ENCODE measurements at regions not wholly inside any gene's neighbourhood (a gene's known extent, or its start where the extent isn't known, plus 50 kb on each side); places are given as distances from the start of the nearest gene placed in this dataset.

DNA sequence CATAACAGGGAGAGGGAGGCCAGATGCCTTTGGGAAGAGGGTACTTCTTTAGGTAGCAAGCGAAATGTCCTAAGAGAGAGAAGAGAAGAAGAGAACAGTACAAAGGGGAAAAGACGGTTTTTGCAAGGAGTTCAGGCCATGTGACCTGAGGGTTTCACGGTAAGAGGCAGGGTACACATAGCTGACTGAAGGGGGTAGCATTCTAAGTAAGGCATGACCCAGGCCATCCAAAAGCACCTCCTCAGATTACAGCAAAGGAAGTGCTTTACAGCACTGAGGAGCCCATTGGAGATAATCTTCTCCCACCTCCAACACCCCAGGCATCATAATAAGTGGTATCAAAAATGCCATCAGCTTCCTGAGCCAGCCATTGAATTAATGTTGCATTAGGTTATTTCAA lies 258.2 kb upstream of the NPY start:
- CTCF ChIA-PET = no interaction called here
- no peaks in the 10 kb centered on the region for H3K4me1 Mint-ChIP-seq
- no peak overlapping the region for H3K27ac Mint-ChIP-seq
- POLR2A ChIA-PET = no interaction called here
- DNase-seq (no peak), ATAC-seq (no peak)
- Histone ChIP-seq H3K9me3 (ENCODE audit: control insufficient read depth in 2 of 3, low read length in 3 of 3) (no peaks in the 10 kb centered on the region), H3K36me3 (ENCODE audit: control insufficient read depth in 2 of 3, insufficient read depth in 3 of 3, low read length in 3 of 3) (no peaks in the 10 kb centered on the region), H3K27me3 (ENCODE audit: control insufficient read depth in 2 of 2, insufficient read depth in 2 of 2, low read length in 2 of 2) (no peaks in the 10 kb centered on the region), H3K27ac (ENCODE audit: low read depth, low read length) (no peak overlapping the region), H3K4me1 (ENCODE audit: control insufficient read depth in 2 of 2, insufficient read depth in 2 of 2, low read length in 2 of 2) (no peaks in the 10 kb centered on the region), H3K4me3 (ENCODE audit: low read length) (no peak overlapping the region)
- intact Hi-C loops (cut with micrococcal nuclease) = no loop called here
- H3K4me3 Mint-ChIP-seq = no peak overlapping the region
- no peaks in the 10 kb centered on the region for H3K36me3 Mint-ChIP-seq
- peaks cover 2 to 10% (median 6%) of the 10 kb centered on the region in 5 donors for H3K27me3 Mint-ChIP-seq
- no peaks in the 10 kb centered on the region for H3K9me3 Mint-ChIP-seq

DNA sequence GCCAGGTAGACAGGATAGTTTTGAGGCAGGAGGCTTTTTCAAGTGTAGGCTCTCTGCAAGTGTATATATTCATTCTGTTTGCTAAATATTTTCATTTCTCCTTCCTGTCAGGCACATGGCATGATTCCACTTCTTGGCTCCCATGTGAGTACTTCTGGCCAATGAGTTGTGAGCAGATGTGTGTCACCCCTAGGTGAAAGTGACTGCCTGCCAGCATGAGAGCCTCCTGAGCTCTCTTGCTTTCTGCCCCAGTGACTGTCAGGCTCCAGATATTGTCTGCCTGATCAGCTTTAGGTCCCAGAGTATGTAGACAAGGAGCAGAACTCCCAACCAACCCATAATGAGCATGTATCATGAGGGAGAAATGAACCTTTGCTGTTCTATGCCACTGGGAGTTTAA lies 257.6 kb upstream of the NPY start:
- no peak for ATAC-seq

DNA sequence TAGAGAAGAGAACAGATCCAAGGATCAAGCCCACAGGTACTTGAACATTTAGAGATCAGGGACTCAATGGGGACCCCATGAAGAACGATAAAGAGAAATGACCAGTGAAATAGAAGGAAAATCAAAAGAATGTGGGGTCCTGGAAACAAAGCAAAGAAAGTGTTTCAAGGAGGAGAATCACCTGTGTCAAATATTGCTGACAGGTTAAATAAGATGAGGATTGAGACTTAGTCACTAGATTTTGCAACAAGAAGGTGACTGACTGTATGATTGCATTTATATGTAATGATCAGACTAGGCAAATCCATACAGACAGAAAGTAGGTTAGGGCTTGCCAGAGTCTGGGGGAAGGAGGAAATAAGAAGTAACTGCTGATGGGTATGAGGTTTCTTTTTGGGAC lies 254.9 kb upstream of the NPY start:
- no peak overlapping the region for H3K27ac Mint-ChIP-seq
- intact Hi-C loops (cut with micrococcal nuclease) = no loop called here
- H3K9me3 Mint-ChIP-seq = no peaks in the 10 kb centered on the region
- Histone ChIP-seq H3K27me3 (ENCODE audit: control insufficient read depth in 2 of 2, insufficient read depth in 2 of 2, low read length in 2 of 2) (no peaks in the 10 kb centered on the region), H3K36me3 (ENCODE audit: control insufficient read depth in 2 of 3, insufficient read depth in 3 of 3, low read length in 3 of 3) (no peaks in the 10 kb centered on the region), H3K4me1 (ENCODE audit: control insufficient read depth in 2 of 2, insufficient read depth in 2 of 2, low read length in 2 of 2) (no peaks in the 10 kb centered on the region), H3K27ac (ENCODE audit: low read depth, low read length) (no peak overlapping the region), H3K9me3 (ENCODE audit: control insufficient read depth in 2 of 3, low read length in 3 of 3) (no peaks in the 10 kb centered on the region), H3K4me3 (ENCODE audit: low read length) (no peak overlapping the region)
- peaks cover 2 to 6% (median 5%) of the 10 kb centered on the region in 5 donors for H3K27me3 Mint-ChIP-seq
- H3K4me1 Mint-ChIP-seq = no peaks in the 10 kb centered on the region
- no peak overlapping the region for H3K4me3 Mint-ChIP-seq
- DNase-seq (no peak), ATAC-seq (no peak)
- ChIA-PET POLR2A (no interaction called here), CTCF (no interaction called here)
- no peaks in the 10 kb centered on the region for H3K36me3 Mint-ChIP-seq

More for the DNA sequence above, 257.6 kb upstream of the NPY start:
- ChIA-PET POLR2A (no interaction called here), CTCF (no interaction called here)
- no peaks in the 10 kb centered on the region for H3K4me1 Mint-ChIP-seq
- no peaks in the 10 kb centered on the region for H3K4me1 ChIP-seq (ENCODE audit: control insufficient read depth in 2 of 2, insufficient read depth in 2 of 2, low read length in 2 of 2)
- DNase-seq = no peak
- H3K27me3 Mint-ChIP-seq = peaks cover 2 to 9% (median 6%) of the 10 kb centered on the region in 5 donors
- no peak overlapping the region for H3K27ac Mint-ChIP-seq
- no peaks in the 10 kb centered on the region for H3K9me3 Mint-ChIP-seq
- H3K36me3 Mint-ChIP-seq = no peaks in the 10 kb centered on the region
- H3K36me3 ChIP-seq (ENCODE audit: control insufficient read depth in 2 of 3, insufficient read depth in 3 of 3, low read length in 3 of 3) = no peaks in the 10 kb centered on the region
- no peak overlapping the region for H3K4me3 ChIP-seq (ENCODE audit: low read length)
- H3K9me3 ChIP-seq (ENCODE audit: control insufficient read depth in 2 of 3, low read length in 3 of 3) = no peaks in the 10 kb centered on the region
- no peak overlapping the region for H3K4me3 Mint-ChIP-seq
- H3K27me3 ChIP-seq (ENCODE audit: control insufficient read depth in 2 of 2, insufficient read depth in 2 of 2, low read length in 2 of 2) = no peaks in the 10 kb centered on the region
- H3K27ac ChIP-seq (ENCODE audit: low read depth, low read length) = no peak overlapping the region
- intact Hi-C loops (cut with micrococcal nuclease) = no loop called here

DNA sequence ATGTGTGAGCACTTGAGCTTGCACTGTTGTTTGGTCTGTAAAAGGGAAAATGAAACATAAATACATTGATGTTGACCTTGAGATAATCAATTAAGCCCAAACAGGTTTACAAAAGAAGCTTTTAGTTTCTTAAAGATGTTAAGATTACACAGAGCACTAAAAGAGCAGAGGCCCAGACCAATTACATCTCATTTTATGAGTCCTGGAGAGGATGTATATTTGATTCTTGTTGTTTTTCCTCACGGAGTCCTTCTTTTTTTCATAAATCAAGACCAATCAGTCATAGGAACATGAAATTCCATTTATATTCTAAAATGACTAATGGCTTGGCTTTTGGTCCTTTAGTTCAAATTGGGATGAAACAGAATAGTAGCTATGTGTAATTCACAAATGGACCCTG lies 249.7 kb upstream of the NPY start:
- ATAC-seq = no peak
- Histone ChIP-seq H3K36me3 (ENCODE audit: control insufficient read depth in 2 of 3, insufficient read depth in 3 of 3, low read length in 3 of 3) (no peaks in the 10 kb centered on the region), H3K9me3 (ENCODE audit: control insufficient read depth in 2 of 3, low read length in 3 of 3) (no peaks in the 10 kb centered on the region), H3K27me3 (ENCODE audit: control insufficient read depth in 2 of 2, insufficient read depth in 2 of 2, low read length in 2 of 2) (no peaks in the 10 kb centered on the region), H3K27ac (ENCODE audit: low read depth, low read length) (no peak overlapping the region), H3K4me1 (ENCODE audit: control insufficient read depth in 2 of 2, insufficient read depth in 2 of 2, low read length in 2 of 2) (no peaks in the 10 kb centered on the region), H3K4me3 (ENCODE audit: low read length) (no peak overlapping the region)
- Mint-ChIP-seq H3K27ac (no peak overlapping the region), H3K27me3 (no peaks in the 10 kb centered on the region), H3K36me3 (no peaks in the 10 kb centered on the region), H3K9me3 (peaks cover 0 to 3% (median 0%) of the 10 kb centered on the region in 11 donors), H3K4me1 (peaks cover 5 to 17% (median 8%) of the 10 kb centered on the region in 7 donors), H3K4me3 (no peak overlapping the region)
- no peak for DNase-seq
- intact Hi-C loops (cut with micrococcal nuclease) = no loop called here
- ChIA-PET POLR2A (no interaction called here), CTCF (no interaction called here)

DNA sequence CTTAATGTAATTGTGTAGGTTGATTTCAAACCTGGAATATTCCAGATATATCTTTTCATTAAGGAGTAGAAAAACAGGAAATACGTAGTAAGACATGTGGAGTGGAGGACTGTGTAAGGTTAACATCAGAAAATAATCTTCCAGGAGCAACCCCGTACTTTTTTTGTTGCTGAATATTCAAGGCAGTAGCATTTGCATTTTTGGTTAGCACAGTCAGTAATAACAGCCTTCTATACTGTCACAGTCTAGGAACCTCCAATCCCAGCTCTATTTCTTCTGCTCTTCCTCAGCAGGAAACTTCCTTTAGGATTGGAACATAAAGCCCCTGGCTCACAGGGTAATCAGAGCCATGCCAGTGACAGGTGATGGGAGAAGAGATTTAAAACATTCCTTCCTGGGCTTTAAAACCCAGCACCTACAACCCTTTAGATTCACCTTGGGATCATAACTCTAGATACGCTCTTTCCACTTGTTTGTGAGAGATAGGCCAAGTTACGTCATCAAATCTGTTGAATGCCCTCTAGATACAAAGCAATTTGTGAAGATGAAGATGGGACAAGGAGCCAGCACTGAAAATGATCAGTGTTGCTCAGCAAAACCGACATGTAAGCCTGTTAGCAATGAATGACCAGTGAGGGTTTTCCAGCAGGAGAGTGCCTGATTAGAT lies 248.5 kb upstream of the NPY start:
- H3K4me3 Mint-ChIP-seq = peak overlapping the region in 6 of 10 donors; percentile 4 to 38 (median 6)
- peaks cover 5 to 17% (median 8%) of the 10 kb centered on the region in 7 donors for H3K4me1 Mint-ChIP-seq
- no peak overlapping the region for H3K27ac ChIP-seq (ENCODE audit: low read depth, low read length)
- no peaks in the 10 kb centered on the region for H3K36me3 ChIP-seq (ENCODE audit: control insufficient read depth in 2 of 3, insufficient read depth in 3 of 3, low read length in 3 of 3)
- H3K36me3 Mint-ChIP-seq = no peaks in the 10 kb centered on the region
- CTCF ChIA-PET = no interaction called here
- H3K9me3 ChIP-seq (ENCODE audit: control insufficient read depth in 2 of 3, low read length in 3 of 3) = no peaks in the 10 kb centered on the region
- peaks cover 0 to 3% (median 0%) of the 10 kb centered on the region in 11 donors for H3K9me3 Mint-ChIP-seq
- no peak overlapping the region for H3K4me3 ChIP-seq (ENCODE audit: low read length)
- ATAC-seq (no peak), DNase-seq (no peak)
- no peaks in the 10 kb centered on the region for H3K27me3 Mint-ChIP-seq
- intact Hi-C loops (cut with micrococcal nuclease) = no loop called here
- no peaks in the 10 kb centered on the region for H3K27me3 ChIP-seq (ENCODE audit: control insufficient read depth in 2 of 2, insufficient read depth in 2 of 2, low read length in 2 of 2)
- POLR2A ChIA-PET = no interaction called here
- no peak overlapping the region for H3K27ac Mint-ChIP-seq
- no peaks in the 10 kb centered on the region for H3K4me1 ChIP-seq (ENCODE audit: control insufficient read depth in 2 of 2, insufficient read depth in 2 of 2, low read length in 2 of 2)

DNA sequence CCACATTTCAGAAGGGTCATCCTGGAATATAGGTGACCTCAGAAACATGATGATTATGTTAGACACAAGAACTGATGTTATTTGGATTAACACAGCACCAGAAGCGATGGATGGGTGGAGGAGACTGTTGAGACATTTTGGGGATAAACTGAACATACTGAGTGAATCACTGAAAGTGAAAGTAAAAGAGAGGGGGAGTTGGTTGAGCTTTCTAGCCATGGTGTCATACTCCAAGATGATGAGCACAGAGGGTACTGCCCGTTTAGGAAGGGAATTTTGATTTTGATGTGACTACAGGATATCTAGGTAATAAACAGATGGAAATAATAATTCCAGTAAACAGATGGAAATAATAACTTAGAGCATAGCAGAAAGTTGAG lies 248.0 kb upstream of the NPY start:
- Histone ChIP-seq H3K4me1 (ENCODE audit: control insufficient read depth in 2 of 2, insufficient read depth in 2 of 2, low read length in 2 of 2) (no peaks in the 10 kb centered on the region), H3K27ac (ENCODE audit: low read depth, low read length) (no peak overlapping the region), H3K36me3 (ENCODE audit: control insufficient read depth in 2 of 3, insufficient read depth in 3 of 3, low read length in 3 of 3) (no peaks in the 10 kb centered on the region), H3K4me3 (ENCODE audit: low read length) (no peak overlapping the region), H3K27me3 (ENCODE audit: control insufficient read depth in 2 of 2, insufficient read depth in 2 of 2, low read length in 2 of 2) (no peaks in the 10 kb centered on the region), H3K9me3 (ENCODE audit: control insufficient read depth in 2 of 3, low read length in 3 of 3) (no peaks in the 10 kb centered on the region)
- POLR2A ChIA-PET = no interaction called here
- H3K9me3 Mint-ChIP-seq = peaks cover 0 to 3% (median 0%) of the 10 kb centered on the region in 11 donors
- CTCF ChIA-PET = no interaction called here
- ATAC-seq (no peak), DNase-seq (no peak)
- H3K4me1 Mint-ChIP-seq = peaks cover 5 to 17% (median 8%) of the 10 kb centered on the region in 7 donors
- no peaks in the 10 kb centered on the region for H3K36me3 Mint-ChIP-seq
- H3K4me3 Mint-ChIP-seq = peak overlapping the region in 5 of 10 donors; percentile 4 to 38 (median 5)
- intact Hi-C loops (cut with micrococcal nuclease) = no loop called here
- H3K27ac Mint-ChIP-seq = no peak overlapping the region
- H3K27me3 Mint-ChIP-seq = no peaks in the 10 kb centered on the region

DNA sequence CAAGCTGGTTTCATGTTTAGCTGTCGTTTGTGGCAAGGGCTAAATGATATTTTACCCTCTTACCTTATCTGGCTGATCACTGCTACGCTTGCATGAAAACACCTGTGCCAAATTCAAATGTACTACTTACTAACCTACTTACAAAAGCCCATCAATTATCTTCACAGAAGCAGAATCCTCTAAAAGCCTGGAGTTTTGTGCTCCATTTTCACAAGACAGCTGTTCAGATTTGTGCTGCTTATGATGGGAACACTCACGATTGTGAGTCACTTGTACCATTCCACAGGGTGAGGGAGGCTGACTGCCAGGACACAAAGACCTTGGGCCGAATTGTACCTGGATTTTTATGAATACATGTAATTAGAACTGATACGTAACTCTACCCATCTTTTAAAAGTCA lies 245.0 kb upstream of the NPY start:
- H3K4me1 Mint-ChIP-seq = peaks cover 5 to 17% (median 8%) of the 10 kb centered on the region in 7 donors
- Histone ChIP-seq H3K27me3 (ENCODE audit: control insufficient read depth in 2 of 2, insufficient read depth in 2 of 2, low read length in 2 of 2) (no peaks in the 10 kb centered on the region), H3K4me3 (ENCODE audit: low read length) (no peak overlapping the region), H3K9me3 (ENCODE audit: control insufficient read depth in 2 of 3, low read length in 3 of 3) (no peaks in the 10 kb centered on the region), H3K27ac (ENCODE audit: low read depth, low read length) (no peak overlapping the region), H3K36me3 (ENCODE audit: control insufficient read depth in 2 of 3, insufficient read depth in 3 of 3, low read length in 3 of 3) (no peaks in the 10 kb centered on the region), H3K4me1 (ENCODE audit: control insufficient read depth in 2 of 2, insufficient read depth in 2 of 2, low read length in 2 of 2) (no peaks in the 10 kb centered on the region)
- H3K27ac Mint-ChIP-seq = no peak overlapping the region
- ATAC-seq (no peak), DNase-seq (no peak)
- ChIA-PET CTCF (no interaction called here), POLR2A (no interaction called here)
- no peaks in the 10 kb centered on the region for H3K27me3 Mint-ChIP-seq
- intact Hi-C loops (cut with micrococcal nuclease) = no loop called here
- H3K9me3 Mint-ChIP-seq = peaks cover 0 to 3% (median 0%) of the 10 kb centered on the region in 11 donors
- H3K36me3 Mint-ChIP-seq = no peaks in the 10 kb centered on the region
- H3K4me3 Mint-ChIP-seq = no peak overlapping the region

All from naive thymus-derived CD4-positive, alpha-beta T cell (primary cell).